Keratinocyte (primary cell): ENCODE measurements at regions not wholly inside any gene's neighbourhood (a gene's known extent, or its start where the extent isn't known, plus 50 kb on each side); places are given as distances from the start of the nearest gene placed in this dataset.

Experiments used
- CTCF ChIP-seq, 3 experiments: IDR thresholded peaks in 1 of 3; conservative IDR thresholded peaks in 1 of 3; optimal IDR thresholded peaks in 1 of 3; 2 replicates in 2 of 3; 3 replicates in 1 of 3; pipeline versions ENCODE3 to v1.5.1; 2011; ENCODE audit warnings: low read length in 3 of 3, mild to moderate bottlenecking in 3 of 3, moderate library complexity in 2 of 3, control low read depth in 1 of 3, inconsistent platforms in 1 of 3; ENCODE audit not compliant: insufficient read depth in 2 of 3; ENCODE audit errors: extremely low read depth in 1 of 3
- EZH2 ChIP-seq: IDR thresholded peaks from one replicate; pipeline ENCODE4 v1.6.1; 2012; ENCODE audit warnings: inconsistent platforms, mild to moderate bottlenecking, low read length, moderate library complexity

GRCh38 chr2:125885340-125885739 lies 770.6 kb upstream of the GYPC start:
- TF ChIP-seq CTCF (optimal IDR thresholded peaks at IDR 0.05 in 1 of 3, IDR thresholded peaks at IDR 0.05 in 1 of 3, conservative IDR thresholded peaks at IDR 0.05 in 1 of 3; ENCODE audit: extremely low read depth in 1 of 3, insufficient read depth in 2 of 3, low read length in 3 of 3) (no peak), EZH2 (no peak)
